Loucy (cell line): ENCODE measurements at regions not wholly inside any gene's neighbourhood (a gene's known extent, or its start where the extent isn't known, plus 50 kb on each side); places are given as distances from the start of the nearest gene placed in this dataset.

ENCODE experiments used
- H2AFZ ChIP-seq: fragments of 200-600 bp; sonication (generic); 2 replicates; pipeline ENCODE4 v1.6.0; 2016; ENCODE audit warnings: antibody characterized with exemption, mild to moderate bottlenecking, low read length, moderate library complexity
- H3F3A ChIP-seq: fragments of 200-600 bp; 2 replicates; pipeline ENCODE4 v1.6.0; 2016; ENCODE audit warnings: antibody characterized with exemption, low read depth, mild to moderate bottlenecking
- H3K27me3 ChIP-seq: fragments of 200-600 bp; sonication (generic); 2 replicates; pipeline ENCODE4 v1.6.1; 2014; ENCODE audit warnings: low read length, mild to moderate bottlenecking; ENCODE audit not compliant: insufficient read depth, poor library complexity, severe bottlenecking
- H3K36me3 ChIP-seq: fragments of 200-600 bp; sonication (generic); 2 replicates; pipeline ENCODE4 v1.6.1; 2016; ENCODE audit warnings: low read length; ENCODE audit not compliant: insufficient read depth
- H3K4me1 ChIP-seq: fragments of 200-600 bp; sonication (generic); 2 replicates; pipeline ENCODE4 v1.5.1; 2014; ENCODE audit warnings: low read length, mild to moderate bottlenecking; ENCODE audit not compliant: insufficient read depth, poor library complexity, severe bottlenecking
- H3K4me2 ChIP-seq: fragments of 200-600 bp; sonication (generic); 2 replicates; pipeline ENCODE4 v1.6.0; 2014; ENCODE audit warnings: antibody characterized with exemption, low read length, low read depth, mild to moderate bottlenecking; ENCODE audit not compliant: poor library complexity, severe bottlenecking
- H3K4me3 ChIP-seq: fragments of 200-600 bp; sonication (generic); 2 replicates; pipeline ENCODE4 v1.5.1; 2014; ENCODE audit warnings: low read length, mild to moderate bottlenecking, mixed read lengths; ENCODE audit not compliant: poor library complexity, severe bottlenecking
- H3K79me2 ChIP-seq: fragments of 200-600 bp; sonication (generic); 2 replicates; pipeline ENCODE4 v1.6.1; 2014; ENCODE audit warnings: low read length; ENCODE audit not compliant: insufficient read depth
- H3K9ac ChIP-seq: fragments of 200-600 bp; sonication (generic); 2 replicates; pipeline ENCODE4 v1.6.0; 2014; ENCODE audit warnings: mild to moderate bottlenecking, low read depth, low read length, moderate library complexity; ENCODE audit not compliant: poor library complexity, severe bottlenecking
- H3K9me2 ChIP-seq: fragments of 200-600 bp; sonication (generic); replicated peaks from 2 replicates; pipeline ENCODE4 v1.6.1; 2016; ENCODE audit warnings: low read depth, low read length, mixed read lengths
- H3K9me3 ChIP-seq: fragments of 200-600 bp; sonication (generic); 2 replicates; pipeline ENCODE4 v1.6.1; 2014; ENCODE audit warnings: mild to moderate bottlenecking, antibody characterized with exemption, low read length, low read depth; ENCODE audit not compliant: insufficient read depth
- H4K20me1 ChIP-seq: fragments of 200-600 bp; sonication (generic); 2 replicates; pipeline ENCODE4 v1.6.0; 2014; ENCODE audit warnings: antibody characterized with exemption, low read length, mild to moderate bottlenecking; ENCODE audit not compliant: insufficient read depth, poor library complexity, severe bottlenecking
- EZH2phosphoT487 ChIP-seq: fragments of 200-600 bp; IDR thresholded peaks from 2 replicates; pipeline ENCODE4 v1.6.1; 2018; ENCODE audit warnings: antibody characterized with exemption, mild to moderate bottlenecking, moderate library complexity, borderline replicate concordance
- TF ChIP-seq, protein P1 (sequence below): fragments of 200-600 bp; sonication (generic); conservative IDR thresholded peaks from 2 replicates; pipeline ENCODE4 v1.5.1; 2014; ENCODE audit warnings: mild to moderate bottlenecking, antibody characterized with exemption, low read length

DNA sequence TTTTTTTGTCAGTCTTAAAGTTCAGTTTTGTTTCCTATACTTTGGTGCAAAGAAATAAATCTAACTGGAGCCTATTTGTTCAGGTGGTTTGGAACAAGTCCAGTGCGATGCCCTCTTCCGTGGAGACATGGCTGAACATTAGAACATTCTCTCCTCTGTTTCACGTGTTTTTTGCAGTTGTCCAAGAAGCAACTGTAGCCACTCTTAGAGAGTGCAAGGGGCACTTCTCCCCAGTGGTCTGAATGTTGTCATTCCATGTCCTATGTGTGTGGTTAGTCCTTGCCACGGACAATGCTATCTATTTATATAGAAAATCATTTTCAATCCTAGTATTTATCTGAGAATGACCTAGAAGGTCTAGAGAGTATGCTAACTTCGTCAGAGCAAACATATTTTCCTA, 1232.5 kb upstream of the SEL1L start:
- TF ChIP-seq EZH2phosphoT487, result no peak
- TF ChIP-seq, protein P1, sequence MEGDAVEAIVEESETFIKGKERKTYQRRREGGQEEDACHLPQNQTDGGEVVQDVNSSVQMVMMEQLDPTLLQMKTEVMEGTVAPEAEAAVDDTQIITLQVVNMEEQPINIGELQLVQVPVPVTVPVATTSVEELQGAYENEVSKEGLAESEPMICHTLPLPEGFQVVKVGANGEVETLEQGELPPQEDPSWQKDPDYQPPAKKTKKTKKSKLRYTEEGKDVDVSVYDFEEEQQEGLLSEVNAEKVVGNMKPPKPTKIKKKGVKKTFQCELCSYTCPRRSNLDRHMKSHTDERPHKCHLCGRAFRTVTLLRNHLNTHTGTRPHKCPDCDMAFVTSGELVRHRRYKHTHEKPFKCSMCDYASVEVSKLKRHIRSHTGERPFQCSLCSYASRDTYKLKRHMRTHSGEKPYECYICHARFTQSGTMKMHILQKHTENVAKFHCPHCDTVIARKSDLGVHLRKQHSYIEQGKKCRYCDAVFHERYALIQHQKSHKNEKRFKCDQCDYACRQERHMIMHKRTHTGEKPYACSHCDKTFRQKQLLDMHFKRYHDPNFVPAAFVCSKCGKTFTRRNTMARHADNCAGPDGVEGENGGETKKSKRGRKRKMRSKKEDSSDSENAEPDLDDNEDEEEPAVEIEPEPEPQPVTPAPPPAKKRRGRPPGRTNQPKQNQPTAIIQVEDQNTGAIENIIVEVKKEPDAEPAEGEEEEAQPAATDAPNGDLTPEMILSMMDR, result no peak
- H4K20me1 ChIP-seq, result no peaks in the 10 kb centered on the region
- no peaks in the 10 kb centered on the region for H3K79me2 ChIP-seq
- H3K4me1 ChIP-seq, result no peaks in the 10 kb centered on the region
- no peaks in the 10 kb centered on the region for H3F3A ChIP-seq
- no peak overlapping the region for H3K4me3 ChIP-seq
- H3K9ac ChIP-seq, result no peak overlapping the region
- no peaks in the 10 kb centered on the region for H3K36me3 ChIP-seq
- no peaks in the 10 kb centered on the region for H3K27me3 ChIP-seq
- H2AFZ ChIP-seq, result no peak overlapping the region
- H3K9me3 ChIP-seq, result no peaks in the 10 kb centered on the region
- no peaks in the 10 kb centered on the region for H3K9me2 ChIP-seq
- no peak overlapping the region for H3K4me2 ChIP-seq

- Histone ChIP-seq H3K9me2 (no peaks in the 10 kb centered on the region), H2AFZ (no peak overlapping the region), H3F3A (no peaks in the 10 kb centered on the region), H3K4me3 (no peak overlapping the region), H4K20me1 (no peaks in the 10 kb centered on the region), H3K36me3 (no peaks in the 10 kb centered on the region), H3K27me3 (no peaks in the 10 kb centered on the region), H3K9ac (no peak overlapping the region), H3K79me2 (no peaks in the 10 kb centered on the region), H3K4me2 (no peak overlapping the region), H3K9me3 (no peaks in the 10 kb centered on the region), H3K4me1 (no peaks in the 10 kb centered on the region)
- TF ChIP-seq EZH2phosphoT487, result no peak
- TF ChIP-seq, protein P1, result no peak
Measured at GRCh38 chr14:82766996-82767395, 1233.3 kb upstream of the SEL1L start.

DNA sequence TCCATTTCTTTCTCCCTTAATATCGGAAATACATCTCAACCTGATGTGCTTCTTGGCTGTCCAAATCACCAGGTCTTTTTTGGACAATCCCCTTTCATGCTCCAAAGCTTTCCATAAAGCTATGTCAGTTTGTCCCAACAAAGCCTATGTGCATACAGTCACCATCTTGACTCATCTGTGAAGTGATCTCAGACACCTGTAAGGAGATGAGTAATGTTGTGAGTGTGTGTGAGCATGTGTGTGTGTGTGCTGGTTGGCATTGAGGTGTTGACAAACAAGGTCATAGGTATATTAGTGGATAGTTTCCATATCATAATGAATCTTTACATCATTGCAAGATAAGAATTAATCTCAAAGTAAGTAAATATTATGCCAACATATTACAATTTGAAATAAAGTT, 1243.3 kb upstream of the SEL1L start:
- Histone ChIP-seq H3K4me3 (no peak overlapping the region), H3K9ac (no peak overlapping the region), H3K4me1 (no peaks in the 10 kb centered on the region), H3K9me2 (no peaks in the 10 kb centered on the region), H3K27me3 (no peaks in the 10 kb centered on the region), H4K20me1 (no peaks in the 10 kb centered on the region), H3K4me2 (no peak overlapping the region), H3K9me3 (no peaks in the 10 kb centered on the region), H2AFZ (no peak overlapping the region), H3K36me3 (no peaks in the 10 kb centered on the region), H3F3A (no peaks in the 10 kb centered on the region), H3K79me2 (no peaks in the 10 kb centered on the region)
- no peak for TF ChIP-seq EZH2phosphoT487
- TF ChIP-seq, protein P1, result no peak
